Panc1 (cell line): ENCODE measurements at regions not wholly inside any gene's neighbourhood (a gene's known extent, or its start where the extent isn't known, plus 50 kb on each side); places are given as distances from the start of the nearest gene placed in this dataset.

Experiments used
- ATAC-seq: fragments of 200-7000 bp; cut with Tn5 transposase; 2 replicates; pipeline ENCODE4 v1.9.1; 2020; ENCODE audit warnings: mild to moderate bottlenecking, moderate library complexity
- BruUV-seq: library from RNA; stranded (reverse); fragments of 400-500 nt; replicated peaks from 2 replicates; lab custom pipeline; 2021; lab: Mats Ljungman, UMichigan
- CTCF ChIA-PET: fragments of 300-600 bp; sonication (Branson Sonifier 250); formaldehyde crosslinking; loops from one replicate; lab custom pipeline; 2022; ENCODE audit warnings: antibody characterized with exemption; lab: Charles Lee
- POLR2A ChIA-PET: fragments of 300-600 bp; sonication (Branson Sonifier 250); formaldehyde crosslinking; loops from one replicate; lab custom pipeline; 2022; ENCODE audit warnings: antibody characterized with exemption; lab: Charles Lee
- DNase-seq: peaks from one replicate; pipeline ENCODE4 v3.0.0-alpha.2; 2010; ENCODE audit warnings: low read depth, low spot score
- H3K27ac ChIP-seq: 2 replicates; pipeline ENCODE4 v1.5.1; 2011; ENCODE audit warnings: mild to moderate bottlenecking, low read length, inconsistent platforms
- H3K27me3 ChIP-seq: fragments of 200-500 bp; sonication (Bioruptor generic); 2 replicates; pipeline ENCODE4 v1.6.0; 2014; ENCODE audit warnings: low read length, inconsistent platforms; ENCODE audit not compliant: control insufficient read depth, insufficient read depth
- H3K36me3 ChIP-seq: fragments of 200-500 bp; sonication (Bioruptor generic); 2 replicates; pipeline ENCODE4 v1.5.1; 2014; ENCODE audit warnings: inconsistent platforms, mild to moderate bottlenecking, low read length, moderate library complexity; ENCODE audit not compliant: control insufficient read depth, insufficient read depth
- H3K4me1 ChIP-seq: 2 replicates; pipeline ENCODE4 v1.5.1; 2011; ENCODE audit warnings: inconsistent platforms, mild to moderate bottlenecking, low read length, moderate library complexity; ENCODE audit not compliant: control insufficient read depth, insufficient read depth
- H3K4me3 ChIP-seq, 2 experiments: 2 replicates each; pipeline ENCODE4 v1.5.1; 2011 to 2012; ENCODE audit warnings: low read depth in 2 of 2, low read length in 2 of 2, mild to moderate bottlenecking in 2 of 2, inconsistent platforms in 1 of 2, moderate library complexity in 1 of 2
- H3K9me3 ChIP-seq: fragments of 200-500 bp; sonication (Bioruptor generic); 2 replicates; pipeline ENCODE4 v1.5.1; 2014; ENCODE audit warnings: low read depth, mild to moderate bottlenecking, inconsistent platforms, low read length, moderate library complexity; ENCODE audit not compliant: control insufficient read depth, insufficient read depth
- POLR2AphosphoS5 ChIP-seq: IDR thresholded peaks from 2 replicates; pipeline ENCODE4 v1.6.1; 2012; ENCODE audit warnings: mild to moderate bottlenecking, low read depth, low read length, moderate library complexity
- SIN3A ChIP-seq: IDR thresholded peaks from 2 replicates; pipeline ENCODE4 v1.6.1; 2012; ENCODE audit warnings: low read depth, mild to moderate bottlenecking, low read length, moderate library complexity, borderline replicate concordance; ENCODE audit not compliant: insufficient read depth
- TCF7L2 ChIP-seq: IDR thresholded peaks from 2 replicates; pipeline ENCODE4 v1.6.1; 2011; ENCODE audit warnings: mild to moderate bottlenecking, low read depth, low read length, inconsistent platforms
- in situ Hi-C: cut with HindIII; loops from 2 replicates; pipeline ENCODE4 v1.10.0; 2016; ENCODE audit warnings: low sequenced_read_pairs, low pct_unique_long_range_greater_than_20kb
- intact Hi-C: fragments of 100-400 bp; cut with micrococcal nuclease; formaldehyde crosslinking; loops from one replicate; pipeline ENCODE4 v1.10.0; 2022; ENCODE audit not compliant: unreplicated experiment
- TF ChIP-seq, protein P1 (sequence below), 2 experiments: IDR thresholded peaks; 2 replicates each; pipeline ENCODE4 v1.6.1; 2011 to 2012; ENCODE audit warnings: low read depth in 2 of 2, control low read depth in 1 of 2, low read length in 1 of 2, mild to moderate bottlenecking in 1 of 2, moderate library complexity in 1 of 2; ENCODE audit not compliant: insufficient read depth in 1 of 2
- TF ChIP-seq, protein P2 (sequence below): fragments of 450-650 bp; IDR thresholded peaks from 2 replicates; pipeline ENCODE4 v1.5.1; 2017; ENCODE audit warnings: mild to moderate bottlenecking

DNA sequence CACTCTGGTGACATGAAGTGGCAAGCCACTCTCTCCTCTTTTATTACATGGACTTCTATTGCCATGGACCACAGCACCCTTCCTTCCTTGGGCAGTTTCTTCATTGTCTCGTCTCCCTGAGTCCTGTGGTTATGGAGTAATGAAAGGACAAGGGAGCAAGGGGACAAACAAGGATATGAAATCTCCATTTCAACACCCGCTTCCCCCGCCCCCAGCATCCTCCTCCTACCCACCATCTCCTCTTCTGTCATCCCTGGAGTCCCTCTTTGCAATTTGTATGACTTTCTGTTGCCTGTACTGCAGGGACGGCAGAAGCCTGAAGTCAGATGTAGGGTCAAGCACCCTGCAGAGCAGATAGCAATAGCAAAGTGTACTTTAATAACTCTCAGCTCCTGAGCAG is 300.7 kb upstream of the CLINT1 start:
- H3K9me3 ChIP-seq, result no peaks in the 10 kb centered on the region
- DNase-seq (no peak), ATAC-seq (no peak)
- BruUV-seq, result no TSS peak
- ChIA-PET CTCF (no interaction called here), POLR2A (no interaction called here)
- no peaks in the 10 kb centered on the region for H3K4me1 ChIP-seq
- H3K36me3 ChIP-seq, result no peaks in the 10 kb centered on the region
- no peaks in the 10 kb centered on the region for H3K27me3 ChIP-seq
- TF ChIP-seq, protein P1, sequence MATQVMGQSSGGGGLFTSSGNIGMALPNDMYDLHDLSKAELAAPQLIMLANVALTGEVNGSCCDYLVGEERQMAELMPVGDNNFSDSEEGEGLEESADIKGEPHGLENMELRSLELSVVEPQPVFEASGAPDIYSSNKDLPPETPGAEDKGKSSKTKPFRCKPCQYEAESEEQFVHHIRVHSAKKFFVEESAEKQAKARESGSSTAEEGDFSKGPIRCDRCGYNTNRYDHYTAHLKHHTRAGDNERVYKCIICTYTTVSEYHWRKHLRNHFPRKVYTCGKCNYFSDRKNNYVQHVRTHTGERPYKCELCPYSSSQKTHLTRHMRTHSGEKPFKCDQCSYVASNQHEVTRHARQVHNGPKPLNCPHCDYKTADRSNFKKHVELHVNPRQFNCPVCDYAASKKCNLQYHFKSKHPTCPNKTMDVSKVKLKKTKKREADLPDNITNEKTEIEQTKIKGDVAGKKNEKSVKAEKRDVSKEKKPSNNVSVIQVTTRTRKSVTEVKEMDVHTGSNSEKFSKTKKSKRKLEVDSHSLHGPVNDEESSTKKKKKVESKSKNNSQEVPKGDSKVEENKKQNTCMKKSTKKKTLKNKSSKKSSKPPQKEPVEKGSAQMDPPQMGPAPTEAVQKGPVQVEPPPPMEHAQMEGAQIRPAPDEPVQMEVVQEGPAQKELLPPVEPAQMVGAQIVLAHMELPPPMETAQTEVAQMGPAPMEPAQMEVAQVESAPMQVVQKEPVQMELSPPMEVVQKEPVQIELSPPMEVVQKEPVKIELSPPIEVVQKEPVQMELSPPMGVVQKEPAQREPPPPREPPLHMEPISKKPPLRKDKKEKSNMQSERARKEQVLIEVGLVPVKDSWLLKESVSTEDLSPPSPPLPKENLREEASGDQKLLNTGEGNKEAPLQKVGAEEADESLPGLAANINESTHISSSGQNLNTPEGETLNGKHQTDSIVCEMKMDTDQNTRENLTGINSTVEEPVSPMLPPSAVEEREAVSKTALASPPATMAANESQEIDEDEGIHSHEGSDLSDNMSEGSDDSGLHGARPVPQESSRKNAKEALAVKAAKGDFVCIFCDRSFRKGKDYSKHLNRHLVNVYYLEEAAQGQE (IDR thresholded peaks at IDR 0.05; ENCODE audit: insufficient read depth in 1 of 2, low read depth in 2 of 2, low read length in 1 of 2), result no peak
- TF ChIP-seq SIN3A, result no peak
- TF ChIP-seq, protein P2, sequence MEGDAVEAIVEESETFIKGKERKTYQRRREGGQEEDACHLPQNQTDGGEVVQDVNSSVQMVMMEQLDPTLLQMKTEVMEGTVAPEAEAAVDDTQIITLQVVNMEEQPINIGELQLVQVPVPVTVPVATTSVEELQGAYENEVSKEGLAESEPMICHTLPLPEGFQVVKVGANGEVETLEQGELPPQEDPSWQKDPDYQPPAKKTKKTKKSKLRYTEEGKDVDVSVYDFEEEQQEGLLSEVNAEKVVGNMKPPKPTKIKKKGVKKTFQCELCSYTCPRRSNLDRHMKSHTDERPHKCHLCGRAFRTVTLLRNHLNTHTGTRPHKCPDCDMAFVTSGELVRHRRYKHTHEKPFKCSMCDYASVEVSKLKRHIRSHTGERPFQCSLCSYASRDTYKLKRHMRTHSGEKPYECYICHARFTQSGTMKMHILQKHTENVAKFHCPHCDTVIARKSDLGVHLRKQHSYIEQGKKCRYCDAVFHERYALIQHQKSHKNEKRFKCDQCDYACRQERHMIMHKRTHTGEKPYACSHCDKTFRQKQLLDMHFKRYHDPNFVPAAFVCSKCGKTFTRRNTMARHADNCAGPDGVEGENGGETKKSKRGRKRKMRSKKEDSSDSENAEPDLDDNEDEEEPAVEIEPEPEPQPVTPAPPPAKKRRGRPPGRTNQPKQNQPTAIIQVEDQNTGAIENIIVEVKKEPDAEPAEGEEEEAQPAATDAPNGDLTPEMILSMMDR, result no peak
- no peak for TF ChIP-seq POLR2AphosphoS5
- no peak for TF ChIP-seq TCF7L2
- no peak overlapping the region for H3K27ac ChIP-seq
- intact Hi-C loops (loop anchor here (10.0 kb wide), 1 partner anchor 1605 kb away; no protein-coding TSS in a partner anchor), in situ Hi-C loops (no loop called here)
- H3K4me3 ChIP-seq, result no peak overlapping the region

DNA sequence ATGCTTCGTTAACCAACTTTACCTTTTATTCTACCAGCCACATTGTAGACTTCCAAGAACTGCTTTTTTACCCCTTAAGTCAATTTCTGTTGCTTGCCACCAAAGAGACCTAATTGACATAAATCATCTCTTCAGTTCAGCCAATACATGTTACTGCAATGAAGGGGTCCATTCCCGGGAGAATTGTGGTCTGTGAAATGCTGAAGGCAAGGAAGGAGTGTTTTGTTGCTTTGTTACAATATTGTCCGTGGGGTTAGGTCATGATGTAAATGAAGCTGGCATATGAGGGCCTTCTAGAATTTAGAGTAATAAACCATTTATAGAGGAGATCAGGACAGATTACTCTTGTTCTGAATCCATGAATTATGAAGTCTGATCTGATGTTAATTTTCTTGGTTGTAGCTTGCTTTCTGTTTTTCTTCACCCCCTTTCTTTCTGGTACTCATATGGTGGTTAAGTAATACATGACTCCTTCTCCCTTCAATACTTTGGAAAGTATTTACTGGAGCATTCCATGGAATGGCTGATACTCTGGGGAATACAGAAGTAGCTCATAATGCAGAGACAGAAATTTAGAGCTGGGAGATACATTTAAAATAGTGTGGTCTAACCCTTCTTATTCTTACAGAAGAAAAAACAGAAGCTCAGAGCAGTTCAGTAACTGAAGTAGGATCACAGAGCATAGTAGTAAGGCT is 297.0 kb upstream of the CLINT1 start:
- Histone ChIP-seq H3K27me3 (no peaks in the 10 kb centered on the region), H3K4me3 (no peak overlapping the region), H3K36me3 (no peaks in the 10 kb centered on the region), H3K9me3 (no peaks in the 10 kb centered on the region), H3K4me1 (no peaks in the 10 kb centered on the region), H3K27ac (no peak overlapping the region)
- BruUV-seq, result no TSS peak
- ChIA-PET POLR2A (no interaction called here), CTCF (no interaction called here)
- in situ Hi-C loops (no loop called here), intact Hi-C loops (loop anchor here (10.0 kb wide), 1 partner anchor 1609 kb away; no protein-coding TSS in a partner anchor)
- TF ChIP-seq TCF7L2 (no peak), POLR2AphosphoS5 (no peak), SIN3A (no peak)
- TF ChIP-seq, protein P2, result no peak
- TF ChIP-seq, protein P1 (IDR thresholded peaks at IDR 0.05; ENCODE audit: insufficient read depth in 1 of 2, low read depth in 2 of 2, low read length in 1 of 2), result no peak
- DNase-seq (no peak), ATAC-seq (no peak)
